SK-MEL-5 (cell line): ENCODE measurements at regions not wholly inside any gene's neighbourhood (a gene's known extent, or its start where the extent isn't known, plus 50 kb on each side); places are given as distances from the start of the nearest gene placed in this dataset.
A peak's percentile ranks its signal among the peaks of the same experiment; 100 is the strongest.

Source experiments
- DNase-seq: peaks from one replicate; pipeline ENCODE4 v3.0.0-alpha.2; 2016; ENCODE audit warnings: low read depth, low spot score
- in situ Hi-C: cut with HindIII; loops from 2 replicates; pipeline ENCODE4 v1.10.0; 2016; ENCODE audit warnings: low sequenced_read_pairs, high pct_unique_total_duplicates, low pct_unique_long_range_greater_than_20kb

- in situ Hi-C loops, result no loop called here
- DNase-seq, result no peak
These were observed 156.2 kb upstream of the ANKH start for GRCh38 chr5:15027764-15028163.

- no peak for DNase-seq
- in situ Hi-C loops, result no loop called here
These were observed 155.4 kb upstream of the ANKH start for GRCh38 chr5:15026944-15027343.

- in situ Hi-C loops, result no loop called here
- DNase-seq, result no peak
These were observed 154.7 kb upstream of the ANKH start for GRCh38 chr5:15026011-15026893.

GRCh38 chr5:15023846-15024245 lies 152.3 kb upstream of the ANKH start:
- in situ Hi-C loops, result loop anchor here (25.0 kb wide), 1 partner anchor 312 kb away; no protein-coding TSS in a partner anchor
- no peak for DNase-seq

GRCh38 chr5:15023266-15023665 lies 151.7 kb upstream of the ANKH start:
- in situ Hi-C loops, result loop anchor here (25.0 kb wide), 1 partner anchor 311 kb away; no protein-coding TSS in a partner anchor
- no peak for DNase-seq

- peak; percentile 46 for DNase-seq
These were observed 149.9 kb upstream of the ANKH start for GRCh38 chr5:15021266-15022046.

GRCh38 chr5:15020736-15021135 lies 149.2 kb upstream of the ANKH start:
- in situ Hi-C loops, result loop anchor here (25.0 kb wide), 1 partner anchor 308 kb away; no protein-coding TSS in a partner anchor
- peak; percentile 29 for DNase-seq

More at GRCh38 chr5:15021266-15022046, 149.9 kb upstream of the ANKH start:
- in situ Hi-C loops, result loop anchor here (25.0 kb wide), 1 partner anchor 309 kb away; no protein-coding TSS in a partner anchor

GRCh38 chr5:15014809-15015208 lies 143.2 kb upstream of the ANKH start:
- in situ Hi-C loops, result loop anchor here (25.0 kb wide), 1 partner anchor 303 kb away; no protein-coding TSS in a partner anchor
- no peak for DNase-seq

- peak; percentile 89 for DNase-seq
- in situ Hi-C loops, result loop anchor here (25.0 kb wide), 1 partner anchor 302 kb away; no protein-coding TSS in a partner anchor
These were observed 142.3 kb upstream of the ANKH start for GRCh38 chr5:15013654-15014463.

- in situ Hi-C loops, result loop anchor here (25.0 kb wide), 1 partner anchor 300 kb away; no protein-coding TSS in a partner anchor
- no peak for DNase-seq
These were observed 140.5 kb upstream of the ANKH start for GRCh38 chr5:15012061-15012460.

GRCh38 chr5:15010936-15011335 lies 139.4 kb upstream of the ANKH start:
- in situ Hi-C loops, result loop anchor here (25.0 kb wide), 1 partner anchor 299 kb away; no protein-coding TSS in a partner anchor
- DNase-seq, result no peak

GRCh38 chr5:15009420-15009819 lies 137.8 kb upstream of the ANKH start:
- in situ Hi-C loops, result loop anchor here (25.0 kb wide), 1 partner anchor 297 kb away; no protein-coding TSS in a partner anchor
- peak; percentile 75 for DNase-seq

GRCh38 chr5:15008921-15009320 lies 137.3 kb upstream of the ANKH start:
- in situ Hi-C loops, result loop anchor here (25.0 kb wide), 1 partner anchor 297 kb away; no protein-coding TSS in a partner anchor
- no peak for DNase-seq

GRCh38 chr5:15008476-15008875 lies 136.9 kb upstream of the ANKH start:
- in situ Hi-C loops, result loop anchor here (25.0 kb wide), 1 partner anchor 296 kb away; no protein-coding TSS in a partner anchor
- peak; percentile 83 for DNase-seq

GRCh38 chr5:15007646-15008045 lies 136.1 kb upstream of the ANKH start:
- in situ Hi-C loops, result loop anchor here (25.0 kb wide), 1 partner anchor 295 kb away; no protein-coding TSS in a partner anchor

GRCh38 chr5:15004506-15004905 lies 132.9 kb upstream of the ANKH start:
- DNase-seq, result peak; percentile 72
- in situ Hi-C loops, result loop anchor here (5.0 to 25.0 kb wide), 2 partner anchors 47 to 292 kb away; no protein-coding TSS in a partner anchor

More at GRCh38 chr5:15007646-15008045, 136.1 kb upstream of the ANKH start:
- no peak for DNase-seq

- in situ Hi-C loops, result loop anchor here (5.0 to 25.0 kb wide), 2 partner anchors 46 to 291 kb away; no protein-coding TSS in a partner anchor
- peak; percentile 87 for DNase-seq
These were observed 131.9 kb upstream of the ANKH start for GRCh38 chr5:15003511-15003920.
